ENCODE measurements at regions not wholly inside any gene's neighbourhood (a gene's known extent, or its start where the extent isn't known, plus 50 kb on each side); places are given as distances from the start of the nearest gene placed in this dataset.

GRCh38 chr3:180534828-180535227 lies 67.1 kb upstream of the TTC14 start:
- Mint-ChIP-seq H3K27me3 (ENCODE audit: low read depth) (no peaks in the 10 kb centered on the region), H3K36me3 (no peaks in the 10 kb centered on the region), H3K4me1 (no peaks in the 10 kb centered on the region), H3K9me3 (peaks cover 11% of the 10 kb centered on the region; the same call in 1 of the 2 replicates), H3K4me3 (no peak overlapping the region), H3K27ac (no peak overlapping the region)
- ATAC-seq (no peak), DNase-seq (ENCODE audit: low spot score) (no peak)
- POLR2A ChIA-PET, result no interaction called here
- TF ChIP-seq ZNF317 (CRISPR knock-in tag; IDR thresholded peaks at IDR 0.05; ENCODE audit: borderline replicate concordance, low read depth), result no peak
- no peak for TF ChIP-seq ZNF423 (CRISPR knock-in tag; IDR thresholded peaks at IDR 0.05)
- TF ChIP-seq SP1 (CRISPR knock-in tag; conservative IDR thresholded peaks at IDR 0.05), result no peak
- TF ChIP-seq NR1H2 (CRISPR knock-in tag; IDR thresholded peaks at IDR 0.05), result no peak
- no peak for TF ChIP-seq ZNF416 (CRISPR knock-in tag; IDR thresholded peaks at IDR 0.05)
- no peak for TF ChIP-seq FOXP1 (CRISPR knock-in tag; IDR thresholded peaks at IDR 0.05; ENCODE audit: borderline replicate concordance)
- TF ChIP-seq NFATC4 (CRISPR knock-in tag; IDR thresholded peaks at IDR 0.05), result no peak
- no peak for TF ChIP-seq AR (CRISPR knock-in tag; IDR thresholded peaks at IDR 0.05)
- no peak for TF ChIP-seq TP53 (CRISPR knock-in tag; IDR thresholded peaks at IDR 0.05)
- no peak for TF ChIP-seq ZNF232 (CRISPR knock-in tag; IDR thresholded peaks at IDR 0.05)
- no peak for TF ChIP-seq GABPB1 (CRISPR knock-in tag; IDR thresholded peaks at IDR 0.05)
- TF ChIP-seq NR3C1 (CRISPR knock-in tag; conservative IDR thresholded peaks at IDR 0.05; ENCODE audit: low read depth), result no peak
- TF ChIP-seq, protein P1, sequence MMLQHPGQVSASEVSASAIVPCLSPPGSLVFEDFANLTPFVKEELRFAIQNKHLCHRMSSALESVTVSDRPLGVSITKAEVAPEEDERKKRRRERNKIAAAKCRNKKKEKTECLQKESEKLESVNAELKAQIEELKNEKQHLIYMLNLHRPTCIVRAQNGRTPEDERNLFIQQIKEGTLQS (CRISPR knock-in tag; conservative IDR thresholded peaks at IDR 0.05), result no peak
- TF ChIP-seq NFYB (CRISPR knock-in tag; conservative IDR thresholded peaks at IDR 0.05; ENCODE audit: low read depth), result no peak
- no peak for TF ChIP-seq PRDM15 (CRISPR knock-in tag; IDR thresholded peaks at IDR 0.05)
- no peak for TF ChIP-seq GTF2I (CRISPR knock-in tag; conservative IDR thresholded peaks at IDR 0.05)
- CTCF ChIA-PET, result no interaction called here

DNA sequence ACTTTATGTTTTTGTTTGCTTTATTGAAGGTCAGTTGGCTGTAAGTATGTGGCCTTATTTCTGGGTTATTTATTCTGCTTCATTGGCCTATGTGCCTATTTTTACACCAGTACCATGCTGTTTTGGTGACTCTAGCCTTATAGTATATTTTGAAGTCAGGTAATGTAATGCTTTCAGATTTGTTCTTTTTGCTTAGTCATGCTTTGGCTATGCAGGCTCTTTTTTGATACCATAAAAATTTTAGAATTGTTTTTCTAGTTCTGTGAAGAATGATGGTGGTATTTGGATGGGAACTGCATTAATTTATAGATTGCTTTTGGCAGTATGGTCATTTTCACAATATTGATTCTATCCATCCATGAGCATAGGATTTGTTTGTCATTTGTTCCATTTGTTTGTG lies 63.5 kb upstream of the TTC14 start:
- no peaks in the 10 kb centered on the region for H3K4me1 Mint-ChIP-seq
- no peaks in the 10 kb centered on the region for H3K27me3 Mint-ChIP-seq (ENCODE audit: low read depth)
- ChIA-PET POLR2A (no interaction called here), CTCF (no interaction called here)
- no peak for TF ChIP-seq AR (CRISPR knock-in tag; IDR thresholded peaks at IDR 0.05)
- no peak for DNase-seq (ENCODE audit: low spot score)
- H3K36me3 Mint-ChIP-seq, result no peaks in the 10 kb centered on the region
- H3K27ac Mint-ChIP-seq, result no peak overlapping the region
- no peak overlapping the region for H3K4me3 Mint-ChIP-seq
- peaks cover 16% of the 10 kb centered on the region for H3K9me3 Mint-ChIP-seq
- no peak for ATAC-seq

Data from WTC11 (cell line).